AG04449 (cell line): ENCODE measurements at regions not wholly inside any gene's neighbourhood (a gene's known extent, or its start where the extent isn't known, plus 50 kb on each side); places are given as distances from the start of the nearest gene placed in this dataset.

Source experiments
- CTCF ChIA-PET: fragments of 350-600 bp; formaldehyde crosslinking; extraction: SDS; loops from one replicate; lab custom pipeline; 2021; ENCODE audit warnings: antibody characterized with exemption; lab: Yijun Ruan, JAX
- POLR2A ChIA-PET: fragments of 400-600, 350-600 bp; formaldehyde crosslinking; extraction: SDS; loops from one replicate; lab custom pipeline; 2020; ENCODE audit warnings: antibody characterized with exemption, inconsistent platforms; lab: Yijun Ruan, JAX
- DNase-seq: peaks from one replicate; pipeline ENCODE4 v3.0.0-alpha.2; 2010; ENCODE audit warnings: low read depth, low spot score
- H3K4me3 ChIP-seq: 2 replicates; pipeline ENCODE4 v1.5.1; 2011; ENCODE audit warnings: low read depth, mild to moderate bottlenecking, control low read depth, low read length
- CTCF ChIP-seq: IDR thresholded peaks from one replicate; pipeline ENCODE4 v1.5.1; 2011; ENCODE audit warnings: mild to moderate bottlenecking, moderate library complexity, low read length, control low read depth, inconsistent platforms; ENCODE audit not compliant: insufficient read depth; ENCODE audit errors: missing control alignments

GRCh38 chr2:215613280-215613679 is 177.4 kb upstream of the FN1 start:
- ChIA-PET POLR2A (interaction anchor here (0.9 to 1.0 kb wide), 2 partner anchors 201 to 203 kb away, joined by 3 read pairs; no protein-coding TSS in a partner anchor), CTCF (interaction anchor here (1.0 to 1.6 kb wide), 4 partner anchors 12 to 158 kb away, joined by 3 to 5 read pairs (median 4); no protein-coding TSS in a partner anchor)
- no peak for TF ChIP-seq CTCF
- no peak overlapping the region for H3K4me3 ChIP-seq
- DNase-seq = no peak

GRCh38 chr2:215612786-215613185 is 176.9 kb upstream of the FN1 start:
- CTCF ChIA-PET = interaction anchor here (1.1 to 1.6 kb wide), 3 partner anchors 11 to 158 kb away, joined by 3 to 5 read pairs (median 5); no protein-coding TSS in a partner anchor

GRCh38 chr2:215611609-215612386 is 175.9 kb upstream of the FN1 start:
- DNase-seq = no peak
- CTCF ChIA-PET = interaction anchor here (1.3 to 1.6 kb wide), 2 partner anchors 15 to 157 kb away, joined by 5 read pairs; no protein-coding TSS in a partner anchor

More at GRCh38 chr2:215612786-215613185, 176.9 kb upstream of the FN1 start:
- no peak overlapping the region for H3K4me3 ChIP-seq
- no peak for TF ChIP-seq CTCF
- DNase-seq = peak; percentile 76
- POLR2A ChIA-PET = interaction anchor here (0.9 kb wide), 1 partner anchor 203 kb away, joined by 3 read pairs; no protein-coding TSS in a partner anchor

DNA sequence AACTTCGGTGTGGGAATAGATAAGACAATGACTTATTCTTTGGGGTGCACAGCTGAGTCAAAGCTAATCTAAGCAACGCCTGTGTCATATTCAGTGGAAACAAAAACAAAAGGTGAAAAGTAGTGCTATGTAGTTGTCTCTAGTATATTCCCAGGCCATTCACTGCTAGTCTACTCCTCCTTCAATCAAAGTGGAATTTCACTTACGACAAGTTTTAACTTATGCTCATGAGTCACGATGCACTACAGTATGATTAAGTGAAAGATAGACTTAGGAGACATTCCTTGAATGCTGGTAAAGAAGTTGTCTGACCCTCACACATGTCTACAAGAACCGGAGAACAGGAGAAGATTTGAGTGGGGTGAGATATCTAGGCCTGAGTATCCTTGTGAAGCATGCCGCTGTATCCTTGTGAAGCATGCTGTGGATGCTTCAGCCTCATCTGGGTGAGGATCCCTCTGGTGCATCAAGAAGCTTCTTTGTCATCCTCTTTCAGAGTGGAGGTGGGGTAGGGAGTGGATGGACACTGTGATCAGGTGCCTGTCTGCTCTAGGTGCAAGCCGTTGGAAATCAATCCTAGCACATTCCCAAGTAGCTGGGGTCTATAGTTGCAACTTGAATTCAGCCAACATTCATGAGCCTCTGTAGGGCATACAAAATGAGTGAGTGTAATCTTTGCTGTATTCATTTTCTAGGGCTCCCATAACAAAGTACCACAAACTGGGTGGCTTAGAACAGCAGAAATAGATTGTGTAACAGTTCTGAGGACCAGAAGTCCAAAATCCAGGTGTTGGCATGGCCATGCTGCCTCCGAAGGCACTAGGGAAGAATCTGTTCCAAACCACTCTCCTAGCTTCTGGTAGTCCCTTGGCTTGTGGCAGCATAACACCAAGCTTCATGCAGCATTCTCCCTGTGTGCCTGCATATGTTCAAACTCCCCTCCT is 173.5 kb upstream of the FN1 start:
- no peak overlapping the region for H3K4me3 ChIP-seq
- no peak for TF ChIP-seq CTCF
- CTCF ChIA-PET = interaction anchor here (1.0 kb wide), 1 partner anchor 311 kb away, joined by 3 read pairs; no protein-coding TSS in a partner anchor
- DNase-seq = no peak
- POLR2A ChIA-PET = no interaction called here

More at GRCh38 chr2:215611609-215612386, 175.9 kb upstream of the FN1 start:
- TF ChIP-seq CTCF = no peak
- no peak overlapping the region for H3K4me3 ChIP-seq
- POLR2A ChIA-PET = no interaction called here

- DNase-seq = no peak
- ChIA-PET CTCF (no interaction called here), POLR2A (interaction anchor here (0.8 kb wide), 2 partner anchors 77 to 166 kb away, joined by 3 read pairs; no protein-coding TSS in a partner anchor)
- H3K4me3 ChIP-seq = no peak overlapping the region
- no peak for TF ChIP-seq CTCF
These were observed 171.9 kb upstream of the FN1 start for GRCh38 chr2:215607766-215608165.
